Activated CD4-positive, alpha-beta T cell treated with anti-CD3 and anti-CD28 coated beads, Interleukin-2, amount 50 U/mL, for 48 hours (primary cell): ENCODE measurements at regions not wholly inside any gene's neighbourhood (a gene's known extent, or its start where the extent isn't known, plus 50 kb on each side); places are given as distances from the start of the nearest gene placed in this dataset.
"Not testable (repeated sequence)": the region's sequence is repeated elsewhere in the genome, so short reads cannot be mapped to it uniquely, and the experiment has no call there.

Experiments
- DNase-seq, 2 experiments: peaks; one replicate each; pipeline ENCODE4 v3.0.0-alpha.2; 2020

- DNase-seq: no peak
Observed at GRCh38 chr1:38658883-38659282, 200.7 kb downstream of the RRAGC start.

GRCh38 chr1:38657873-38658272, 201.7 kb downstream of the RRAGC start:
- DNase-seq: no peak

- no peak for DNase-seq
Observed at GRCh38 chr1:38657207-38657840, 202.2 kb downstream of the RRAGC start.

- DNase-seq: no peak
Observed at GRCh38 chr1:38656726-38657125, 202.8 kb downstream of the RRAGC start.

- DNase-seq: no peak
Observed at GRCh38 chr1:38652217-38652616, 207.4 kb downstream of the RRAGC start.

GRCh38 chr1:38651669-38652068, 207.9 kb downstream of the RRAGC start:
- no peak for DNase-seq

- no peak for DNase-seq
Observed at GRCh38 chr1:38648417-38648816, 211.2 kb downstream of the RRAGC start.

- not testable (repeated sequence) for DNase-seq
Observed at GRCh38 chr1:38647341-38647740, 212.2 kb downstream of the RRAGC start.

GRCh38 chr1:38644092-38644491, 215.5 kb downstream of the RRAGC start:
- no peak for DNase-seq

GRCh38 chr1:38641661-38642060, 217.9 kb downstream of the RRAGC start:
- no peak for DNase-seq

GRCh38 chr1:38640371-38640770, 219.2 kb downstream of the RRAGC start:
- no peak for DNase-seq

- no peak for DNase-seq
Observed at GRCh38 chr1:38628241-38628640, 231.3 kb downstream of the RRAGC start.

GRCh38 chr1:38625939-38626338, 233.6 kb downstream of the RRAGC start:
- no peak for DNase-seq

GRCh38 chr1:38624336-38625039, 235.1 kb downstream of the RRAGC start:
- no peak for DNase-seq

- DNase-seq: no peak
Observed at GRCh38 chr1:38623529-38623928, 236.0 kb downstream of the RRAGC start.

- no peak for DNase-seq
Observed at GRCh38 chr1:38622197-38622596, 237.4 kb downstream of the RRAGC start.

- DNase-seq: no peak
Observed at GRCh38 chr1:38616846-38617245, 242.7 kb downstream of the RRAGC start.

- no peak for DNase-seq
Observed at GRCh38 chr1:38615680-38616079, 243.9 kb downstream of the RRAGC start.

GRCh38 chr1:38614861-38615260, 244.7 kb downstream of the RRAGC start:
- DNase-seq: no peak

- no peak for DNase-seq
Observed at GRCh38 chr1:38613996-38614395, 245.6 kb downstream of the RRAGC start.

- DNase-seq: no peak
Observed at GRCh38 chr1:38612951-38613350, 246.6 kb downstream of the RRAGC start.

- DNase-seq: no peak
Observed at GRCh38 chr1:38611664-38612211, 247.8 kb downstream of the RRAGC start.

- DNase-seq: no peak
Observed at GRCh38 chr1:38609166-38610025, 250.2 kb downstream of the RRAGC start.
